Activated CD4-positive, alpha-beta memory T cell treated with anti-CD3 and anti-CD28 coated beads for 36 hours (primary cell): ENCODE measurements at regions not wholly inside any gene's neighbourhood (a gene's known extent, or its start where the extent isn't known, plus 50 kb on each side); places are given as distances from the start of the nearest gene placed in this dataset.

Source experiments
- CTCF ChIA-PET: fragments of 350-600 bp; sonication (Branson Sonifier 250); formaldehyde crosslinking; loops from one replicate; lab custom pipeline; 2021; ENCODE audit warnings: antibody characterized with exemption, inconsistent platforms; lab: Charles Lee
- POLR2A ChIA-PET: fragments of 350-600 bp; sonication (Branson Sonifier 250); formaldehyde crosslinking; loops from one replicate; lab custom pipeline; 2021; ENCODE audit warnings: antibody characterized with exemption; lab: Charles Lee
- DNase-seq: peaks from one replicate; pipeline ENCODE4 v3.0.0-alpha.2; 2020
- H3K27ac Mint-ChIP-seq: one replicate; pipeline ENCODE4 v1.8.0; 2021; ENCODE audit warnings: mixed read lengths
- H3K27me3 Mint-ChIP-seq: one replicate; pipeline ENCODE4 v1.8.0; 2021; ENCODE audit warnings: mixed read lengths
- H3K36me3 Mint-ChIP-seq: one replicate; pipeline ENCODE4 v1.8.0; 2021; ENCODE audit warnings: mixed read lengths
- H3K4me1 Mint-ChIP-seq: one replicate; pipeline ENCODE4 v1.8.0; 2021; ENCODE audit warnings: low read depth, mixed read lengths
- H3K4me3 Mint-ChIP-seq: one replicate; pipeline ENCODE4 v1.8.0; 2021; ENCODE audit warnings: mild to moderate bottlenecking, mixed read lengths
- H3K9me3 Mint-ChIP-seq: one replicate; pipeline ENCODE4 v1.8.0; 2021; ENCODE audit warnings: mixed read lengths
- intact Hi-C: fragments of 100-400 bp; cut with micrococcal nuclease; formaldehyde crosslinking; loops from one replicate; pipeline ENCODE4 v1.15.1; 2023

DNA sequence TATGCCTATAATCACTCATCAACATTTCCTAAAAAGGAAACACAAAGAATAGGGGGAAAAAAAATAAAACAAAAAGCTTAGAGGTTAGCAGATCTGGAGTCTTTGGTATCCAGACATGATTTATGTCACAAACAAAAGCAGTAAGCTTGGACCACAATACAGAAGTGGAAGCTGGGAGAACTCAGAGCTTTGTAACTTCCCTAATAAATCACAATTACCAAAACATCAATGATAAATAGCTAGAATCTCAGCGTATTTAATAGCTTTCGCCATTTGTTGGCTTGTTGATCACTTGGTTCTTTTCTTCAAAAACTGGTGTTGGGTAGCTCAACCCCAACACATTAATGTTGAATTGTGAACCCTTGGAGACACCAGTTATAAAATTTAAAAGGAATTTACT is 392.5 kb downstream of the IRS1 start:
- no peak for DNase-seq
- ChIA-PET POLR2A (no interaction called here), CTCF (no interaction called here)
- H3K9me3 Mint-ChIP-seq, result no peaks in the 10 kb centered on the region
- H3K36me3 Mint-ChIP-seq, result no peaks in the 10 kb centered on the region
- intact Hi-C loops, result no loop called here
- H3K4me1 Mint-ChIP-seq, result peaks cover 6% of the 10 kb centered on the region
- no peak overlapping the region for H3K4me3 Mint-ChIP-seq
- H3K27ac Mint-ChIP-seq, result no peak overlapping the region
- peaks cover 9% of the 10 kb centered on the region for H3K27me3 Mint-ChIP-seq

DNA sequence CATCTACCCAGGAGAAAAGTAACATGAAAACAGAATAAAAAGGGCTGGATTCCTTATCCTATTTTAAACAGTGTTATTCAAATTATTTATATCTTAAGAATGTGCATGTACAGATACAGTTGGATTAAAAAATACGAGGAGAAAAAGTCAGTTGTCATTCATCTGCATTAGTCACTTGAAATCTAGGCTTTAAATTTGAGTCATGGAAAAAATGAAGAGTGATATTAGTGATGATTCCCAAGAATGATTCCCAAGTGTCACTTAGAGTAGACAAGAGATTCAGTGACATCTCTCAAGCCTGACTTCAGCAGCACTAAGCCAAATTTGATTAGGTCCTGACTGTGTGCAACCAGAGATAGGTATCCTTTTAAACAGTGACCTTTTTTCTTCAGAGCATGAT is 394.2 kb downstream of the IRS1 start:
- Mint-ChIP-seq H3K36me3 (no peaks in the 10 kb centered on the region), H3K4me1 (peaks cover 6% of the 10 kb centered on the region), H3K27ac (no peak overlapping the region), H3K4me3 (no peak overlapping the region), H3K27me3 (peaks cover 13% of the 10 kb centered on the region), H3K9me3 (no peaks in the 10 kb centered on the region)
- intact Hi-C loops, result no loop called here
- POLR2A ChIA-PET, result no interaction called here
- CTCF ChIA-PET, result no interaction called here
- no peak for DNase-seq

DNA sequence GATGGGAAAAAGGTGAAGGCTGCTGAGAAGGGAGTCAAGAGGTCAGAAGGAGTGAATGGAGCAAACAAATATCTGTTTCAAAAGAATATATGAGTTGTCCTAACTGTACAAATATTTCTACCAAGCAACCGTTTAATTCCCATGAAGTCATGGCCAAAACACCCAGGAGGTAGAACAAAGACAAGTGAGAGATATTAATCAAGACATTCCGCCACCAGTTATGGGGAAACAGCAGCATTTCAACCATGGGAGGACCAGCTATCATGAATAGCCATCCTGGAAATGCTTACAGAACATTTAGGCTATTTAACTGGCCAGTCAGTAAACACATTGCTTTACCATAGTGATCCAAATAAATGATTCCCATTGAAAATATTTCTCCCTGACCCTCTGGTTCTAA is 396.3 kb downstream of the IRS1 start:
- POLR2A ChIA-PET, result no interaction called here
- Mint-ChIP-seq H3K4me1 (peaks cover 6% of the 10 kb centered on the region), H3K4me3 (no peak overlapping the region), H3K27me3 (peaks cover 13% of the 10 kb centered on the region), H3K9me3 (no peaks in the 10 kb centered on the region), H3K36me3 (no peaks in the 10 kb centered on the region), H3K27ac (no peak overlapping the region)
- CTCF ChIA-PET, result no interaction called here
- intact Hi-C loops, result no loop called here
- DNase-seq, result no peak

DNA sequence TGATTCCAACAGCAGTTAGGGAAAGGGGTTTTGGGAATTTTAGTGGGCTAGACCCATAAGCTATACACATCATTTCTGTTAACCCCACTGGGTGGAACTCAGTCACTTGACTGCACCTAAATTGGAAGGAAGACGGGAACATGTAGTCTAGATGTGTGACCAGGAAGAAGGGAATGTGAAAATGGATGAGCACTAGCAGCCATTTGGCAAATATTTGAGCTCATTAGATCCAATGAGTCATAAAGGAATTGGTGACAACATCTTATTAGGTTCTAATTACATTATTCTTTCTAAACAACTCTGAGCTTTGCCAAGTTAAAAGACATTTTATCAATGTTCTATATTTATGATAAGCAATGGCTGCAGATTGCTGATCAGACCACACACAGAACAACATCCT is 400.6 kb downstream of the IRS1 start:
- no peak for DNase-seq
- Mint-ChIP-seq H3K36me3 (no peaks in the 10 kb centered on the region), H3K4me3 (no peak overlapping the region), H3K27ac (no peak overlapping the region), H3K27me3 (peaks cover 8% of the 10 kb centered on the region), H3K9me3 (no peaks in the 10 kb centered on the region), H3K4me1 (no peaks in the 10 kb centered on the region)
- ChIA-PET POLR2A (no interaction called here), CTCF (no interaction called here)
- intact Hi-C loops, result no loop called here

DNA sequence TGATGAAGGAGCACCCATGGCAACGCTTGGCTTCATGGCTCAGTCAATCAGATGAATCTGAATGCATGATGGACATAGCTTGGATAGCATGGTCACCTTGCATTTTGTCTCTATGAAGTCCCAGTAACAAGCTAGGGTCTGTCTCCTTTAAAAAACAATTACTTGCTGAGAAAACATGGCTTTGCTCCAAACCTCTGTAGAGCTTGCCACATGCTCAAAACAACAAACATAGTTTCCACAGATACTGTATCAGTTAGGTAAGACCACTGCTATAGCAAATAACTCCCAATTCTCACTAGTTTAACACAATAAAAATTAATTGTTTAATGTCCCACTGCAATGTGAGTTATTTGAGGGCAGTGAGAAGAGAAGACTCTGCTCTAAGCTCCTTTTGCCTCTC is 401.0 kb downstream of the IRS1 start:
- no peak for DNase-seq
- CTCF ChIA-PET, result no interaction called here
- intact Hi-C loops, result no loop called here
- POLR2A ChIA-PET, result no interaction called here
- Mint-ChIP-seq H3K9me3 (no peaks in the 10 kb centered on the region), H3K27me3 (peaks cover 6% of the 10 kb centered on the region), H3K4me3 (no peak overlapping the region), H3K27ac (no peak overlapping the region), H3K4me1 (no peaks in the 10 kb centered on the region), H3K36me3 (no peaks in the 10 kb centered on the region)

DNA sequence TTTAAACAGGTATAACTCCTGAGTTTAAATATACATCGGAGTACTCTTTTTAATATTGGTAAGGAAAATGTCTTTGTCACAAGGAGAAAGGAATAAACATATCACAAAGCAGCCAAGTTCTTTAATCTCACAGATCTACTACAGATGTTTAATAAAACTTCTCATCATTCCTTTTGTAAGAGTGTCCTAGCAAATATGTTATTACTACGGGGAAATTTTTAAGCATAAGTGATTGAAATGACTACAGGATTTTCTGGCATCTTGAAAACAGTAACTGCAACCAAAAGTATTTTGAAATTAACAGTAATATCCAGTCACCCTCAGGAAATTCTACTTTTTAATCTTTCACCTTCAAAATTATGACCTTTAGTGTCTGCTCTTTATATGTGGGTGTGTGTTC is 403.1 kb downstream of the IRS1 start:
- no peak overlapping the region for H3K27ac Mint-ChIP-seq
- no peaks in the 10 kb centered on the region for H3K9me3 Mint-ChIP-seq
- no peaks in the 10 kb centered on the region for H3K4me1 Mint-ChIP-seq
- no peaks in the 10 kb centered on the region for H3K36me3 Mint-ChIP-seq
- H3K4me3 Mint-ChIP-seq, result no peak overlapping the region
- ChIA-PET CTCF (no interaction called here), POLR2A (no interaction called here)
- intact Hi-C loops, result no loop called here
- peaks cover 5% of the 10 kb centered on the region for H3K27me3 Mint-ChIP-seq
- no peak for DNase-seq

DNA sequence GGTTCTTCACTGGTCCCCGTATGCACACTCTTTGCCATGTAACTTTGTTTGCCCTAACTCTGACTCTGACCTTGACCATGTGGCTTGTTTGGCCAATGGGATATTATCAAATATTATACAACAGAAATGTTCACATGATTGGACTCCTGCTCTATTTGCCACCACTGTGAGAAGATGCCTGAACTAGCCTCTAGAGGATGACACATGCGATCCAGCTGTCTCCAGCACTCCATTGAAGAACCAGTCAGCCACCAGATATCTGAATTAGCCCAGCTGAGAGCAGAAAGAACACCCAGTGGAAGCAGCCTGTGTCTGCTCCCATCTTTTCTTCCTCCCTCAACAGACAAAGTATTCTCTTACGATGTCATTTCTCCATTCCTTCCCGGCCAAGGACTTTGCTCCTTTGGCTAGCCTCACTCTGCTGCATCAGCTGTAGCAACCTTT is 412.1 kb downstream of the IRS1 start:
- ChIA-PET POLR2A (no interaction called here), CTCF (no interaction called here)
- no peaks in the 10 kb centered on the region for H3K36me3 Mint-ChIP-seq
- H3K4me1 Mint-ChIP-seq, result no peaks in the 10 kb centered on the region
- no peaks in the 10 kb centered on the region for H3K9me3 Mint-ChIP-seq
- H3K27ac Mint-ChIP-seq, result no peak overlapping the region
- no peaks in the 10 kb centered on the region for H3K27me3 Mint-ChIP-seq
- intact Hi-C loops, result no loop called here
- no peak for DNase-seq
- H3K4me3 Mint-ChIP-seq, result no peak overlapping the region

DNA sequence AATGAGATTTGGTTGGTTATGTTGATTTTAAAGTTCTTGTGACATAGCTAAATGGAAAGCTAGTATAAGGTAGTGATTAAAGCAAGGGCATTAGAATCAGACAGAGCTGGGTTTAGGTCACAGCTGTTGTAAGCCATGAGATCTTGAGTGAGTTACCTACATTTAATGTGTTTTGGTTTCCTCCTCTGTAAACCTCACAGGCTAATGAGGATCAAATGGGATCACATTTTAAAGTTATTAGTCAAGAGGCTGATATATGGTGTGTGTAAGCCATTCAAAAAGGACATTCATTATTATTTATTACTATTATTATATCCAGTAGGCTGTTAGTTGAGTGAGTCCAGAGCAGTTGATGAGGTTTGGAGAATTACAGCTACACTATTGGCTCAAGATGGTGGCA is 416.2 kb downstream of the IRS1 start:
- ChIA-PET CTCF (interaction anchor here (0.5 kb wide), 1 partner anchor 574 kb away, joined by 3 read pairs; no protein-coding TSS in a partner anchor), POLR2A (no interaction called here)
- intact Hi-C loops, result no loop called here
- H3K27ac Mint-ChIP-seq, result no peak overlapping the region
- no peak overlapping the region for H3K4me3 Mint-ChIP-seq
- no peaks in the 10 kb centered on the region for H3K4me1 Mint-ChIP-seq
- peaks cover 3% of the 10 kb centered on the region for H3K27me3 Mint-ChIP-seq
- H3K9me3 Mint-ChIP-seq, result no peaks in the 10 kb centered on the region
- H3K36me3 Mint-ChIP-seq, result no peaks in the 10 kb centered on the region
- DNase-seq, result no peak

DNA sequence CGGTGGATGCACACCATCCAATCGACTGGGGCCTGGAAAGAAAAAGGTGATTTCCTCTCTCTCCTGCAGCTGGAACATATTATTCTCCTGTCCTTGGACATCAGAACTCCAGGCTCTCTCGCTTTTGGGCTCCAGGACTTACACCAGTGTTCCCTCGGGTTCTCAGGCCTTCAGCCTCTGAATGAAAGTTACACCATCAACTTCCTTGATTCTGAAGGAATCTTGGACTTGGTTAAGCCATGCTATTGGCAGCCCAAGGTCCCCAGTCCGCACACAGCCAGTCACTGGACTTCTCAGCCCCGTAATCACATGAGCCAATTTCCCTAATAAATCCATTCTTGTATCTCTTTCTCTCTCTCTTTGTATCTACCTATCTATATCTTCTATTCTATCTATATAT is 418.9 kb downstream of the IRS1 start:
- Mint-ChIP-seq H3K27ac (no peak overlapping the region), H3K27me3 (peaks cover 3% of the 10 kb centered on the region), H3K9me3 (no peaks in the 10 kb centered on the region), H3K36me3 (no peaks in the 10 kb centered on the region), H3K4me1 (no peaks in the 10 kb centered on the region), H3K4me3 (no peak overlapping the region)
- intact Hi-C loops, result no loop called here
- CTCF ChIA-PET, result no interaction called here
- no peak for DNase-seq
- POLR2A ChIA-PET, result no interaction called here

DNA sequence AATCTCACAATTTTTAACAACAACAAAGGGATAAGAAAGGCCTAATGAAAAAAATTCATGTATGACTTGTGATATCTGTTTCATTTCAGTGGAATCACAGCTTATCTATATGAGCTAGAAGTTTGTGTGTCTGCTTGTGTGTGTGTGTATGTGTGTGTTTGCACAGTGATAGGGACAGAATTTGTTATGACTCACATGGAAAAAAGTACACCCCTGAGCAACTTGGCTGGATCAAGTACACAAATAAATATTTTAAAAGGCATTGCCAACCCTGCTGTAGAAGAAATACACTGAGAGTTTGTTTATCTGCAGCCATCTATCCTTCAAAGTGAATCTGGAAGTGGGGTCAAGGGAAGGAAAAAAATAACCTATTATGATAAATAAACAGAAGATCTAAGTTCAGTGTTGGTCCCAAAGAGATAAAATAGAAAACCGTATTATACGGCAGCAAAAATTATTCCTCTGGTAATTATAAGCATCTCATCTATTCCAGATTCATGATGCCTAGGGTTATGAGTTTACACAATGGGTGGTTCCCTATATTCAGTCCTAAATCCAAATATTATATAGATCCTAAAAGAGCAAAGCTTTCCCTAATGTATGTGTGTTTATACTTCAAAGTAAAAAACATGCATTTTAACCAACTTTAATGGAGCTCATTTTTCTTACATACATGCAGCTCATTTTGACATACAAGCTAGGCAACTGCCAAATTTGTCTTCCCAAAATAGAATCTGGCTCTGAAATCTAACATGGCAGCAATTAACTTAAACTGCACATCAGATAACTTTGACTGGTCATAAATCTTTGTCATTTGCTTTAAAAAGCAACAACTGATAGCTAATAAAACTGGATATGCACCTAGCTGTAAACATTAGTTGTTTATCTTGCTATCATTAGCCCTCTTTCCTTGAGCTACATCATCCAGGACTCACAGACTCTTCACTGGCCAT is 420.6 kb downstream of the IRS1 start:
- H3K36me3 Mint-ChIP-seq, result no peaks in the 10 kb centered on the region
- POLR2A ChIA-PET, result no interaction called here
- DNase-seq, result no peak
- H3K27ac Mint-ChIP-seq, result no peak overlapping the region
- no peaks in the 10 kb centered on the region for H3K4me1 Mint-ChIP-seq
- H3K9me3 Mint-ChIP-seq, result no peaks in the 10 kb centered on the region
- CTCF ChIA-PET, result interaction anchor here (0.7 kb wide), 2 partner anchors 44 to 443 kb away, joined by 3 to 4 read pairs; no protein-coding TSS in a partner anchor
- intact Hi-C loops, result no loop called here
- peaks cover 3% of the 10 kb centered on the region for H3K27me3 Mint-ChIP-seq
- no peak overlapping the region for H3K4me3 Mint-ChIP-seq

DNA sequence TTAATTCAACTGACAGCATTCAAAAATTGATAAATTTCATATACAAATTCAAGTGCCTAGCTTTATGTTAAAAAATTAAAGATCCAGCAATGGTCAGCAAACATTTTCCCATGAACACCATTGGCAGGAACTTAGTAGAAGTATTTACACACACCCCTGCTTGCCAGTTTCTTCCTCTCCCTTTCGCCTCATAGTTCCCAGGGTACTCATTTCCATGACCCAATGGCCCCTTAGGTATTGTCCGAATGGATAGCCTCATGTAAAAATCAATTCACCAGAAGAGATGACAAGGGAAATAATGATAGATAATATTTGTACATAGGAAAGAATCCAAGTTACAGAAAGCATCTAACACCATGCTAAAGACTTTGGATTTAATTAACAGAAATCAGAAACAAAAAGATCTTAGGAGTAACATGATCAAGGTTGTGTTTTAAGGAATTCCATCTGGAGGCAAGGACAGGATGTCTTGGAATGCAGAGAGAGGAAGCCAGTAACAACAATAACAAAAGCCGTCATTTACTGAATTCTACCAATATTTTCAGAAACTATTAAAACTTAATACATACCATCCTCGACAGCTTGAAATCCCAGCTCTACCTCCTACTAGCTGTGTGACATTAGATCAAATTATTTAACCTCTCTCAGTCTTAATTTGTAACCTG is 423.0 kb downstream of the IRS1 start:
- DNase-seq, result no peak
- POLR2A ChIA-PET, result no interaction called here
- Mint-ChIP-seq H3K36me3 (no peaks in the 10 kb centered on the region), H3K27ac (no peak overlapping the region), H3K9me3 (no peaks in the 10 kb centered on the region), H3K4me1 (no peaks in the 10 kb centered on the region), H3K27me3 (peaks cover 7% of the 10 kb centered on the region), H3K4me3 (no peak overlapping the region)
- intact Hi-C loops, result no loop called here
- CTCF ChIA-PET, result no interaction called here

DNA sequence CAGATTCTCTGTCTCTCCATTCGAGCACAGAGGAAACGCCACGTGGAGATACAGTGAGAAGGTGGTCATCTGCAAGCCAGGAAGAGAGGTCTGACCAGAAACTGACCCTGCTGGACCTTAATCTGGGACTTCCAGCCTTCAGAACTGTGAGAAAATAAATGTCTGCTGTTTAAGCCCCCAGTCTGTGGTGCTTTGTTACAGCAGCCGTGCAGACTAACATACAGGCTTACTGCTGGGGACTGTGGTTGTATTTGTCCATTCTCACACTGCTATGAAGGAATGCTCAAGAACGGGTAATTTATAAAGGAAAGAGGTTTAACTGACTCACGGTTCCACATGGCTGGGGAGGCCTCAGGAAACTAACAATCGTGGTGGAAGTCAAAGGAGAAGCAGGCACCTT is 432.7 kb downstream of the IRS1 start:
- H3K4me1 Mint-ChIP-seq, result no peaks in the 10 kb centered on the region
- H3K27me3 Mint-ChIP-seq, result peaks cover 11% of the 10 kb centered on the region
- no peak overlapping the region for H3K4me3 Mint-ChIP-seq
- no peak overlapping the region for H3K27ac Mint-ChIP-seq
- ChIA-PET POLR2A (no interaction called here), CTCF (no interaction called here)
- no peaks in the 10 kb centered on the region for H3K36me3 Mint-ChIP-seq
- no peaks in the 10 kb centered on the region for H3K9me3 Mint-ChIP-seq
- DNase-seq, result no peak
- intact Hi-C loops, result no loop called here
